HG03039 (cell line): ENCODE measurements at regions not wholly inside any gene's neighbourhood (a gene's known extent, or its start where the extent isn't known, plus 50 kb on each side); places are given as distances from the start of the nearest gene placed in this dataset.

Experiments used
- ATAC-seq: cut with Tn5 transposase; IDR thresholded peaks from one replicate; pipeline ENCODE4 v1.9.1; 2021; ENCODE audit warnings: mild to moderate bottlenecking, moderate library complexity; ENCODE audit not compliant: unreplicated experiment

DNA sequence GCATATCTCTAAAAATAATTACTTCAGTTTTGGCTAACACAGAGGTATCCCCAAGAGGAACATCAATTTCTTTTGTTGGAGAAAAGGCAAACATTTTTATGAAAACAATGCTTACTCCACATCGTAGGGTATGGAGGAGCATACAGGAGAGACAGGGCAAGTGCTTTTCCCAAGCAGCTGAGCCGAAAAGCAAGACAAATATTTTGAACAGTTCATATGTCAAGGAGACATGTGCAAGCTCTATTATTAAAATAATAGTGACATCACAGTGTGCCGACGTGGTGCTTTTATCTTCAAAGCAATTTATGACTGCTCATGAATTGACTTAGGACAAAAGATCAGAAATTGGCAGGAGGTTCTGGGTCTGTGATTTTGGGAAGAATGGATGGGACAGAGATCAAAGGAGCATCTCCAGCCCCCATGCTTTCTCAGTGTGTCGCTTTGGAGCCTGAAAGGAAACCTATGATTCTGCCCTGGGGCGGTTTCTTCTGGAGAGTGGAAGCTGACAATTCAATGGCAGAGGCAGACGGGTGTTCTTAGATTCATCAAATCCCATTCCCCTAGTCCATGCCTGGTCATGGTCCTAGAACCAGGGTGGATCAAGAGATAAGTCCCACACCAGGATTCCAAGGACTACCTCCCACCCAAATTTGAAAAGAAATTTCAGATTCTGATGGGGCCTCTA lies 97.1 kb downstream of the JCAD start:
- no peak for ATAC-seq

DNA sequence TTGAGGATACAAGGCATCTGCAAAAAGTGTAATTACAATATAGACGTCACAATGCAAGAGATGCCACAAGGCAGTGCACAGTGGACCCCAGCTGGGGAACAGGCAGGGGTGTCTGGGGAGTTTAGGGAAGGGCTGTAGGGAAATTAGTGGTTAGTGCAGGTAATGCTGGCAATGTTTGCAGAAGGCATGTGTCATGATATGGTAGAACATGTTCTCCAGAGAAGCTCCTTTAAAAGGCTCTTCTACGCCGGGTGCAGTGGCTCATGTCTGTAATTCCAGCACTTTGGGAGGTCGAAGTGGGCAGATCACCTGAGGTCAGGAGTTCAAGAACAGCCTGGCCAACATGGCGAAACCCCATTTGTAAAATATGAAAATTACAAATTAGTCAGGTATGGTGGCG lies 98.0 kb downstream of the JCAD start:
- no peak for ATAC-seq

- ATAC-seq, result no peak
These were observed 99.1 kb downstream of the JCAD start for GRCh38 chr10:29960261-29960660.

DNA sequence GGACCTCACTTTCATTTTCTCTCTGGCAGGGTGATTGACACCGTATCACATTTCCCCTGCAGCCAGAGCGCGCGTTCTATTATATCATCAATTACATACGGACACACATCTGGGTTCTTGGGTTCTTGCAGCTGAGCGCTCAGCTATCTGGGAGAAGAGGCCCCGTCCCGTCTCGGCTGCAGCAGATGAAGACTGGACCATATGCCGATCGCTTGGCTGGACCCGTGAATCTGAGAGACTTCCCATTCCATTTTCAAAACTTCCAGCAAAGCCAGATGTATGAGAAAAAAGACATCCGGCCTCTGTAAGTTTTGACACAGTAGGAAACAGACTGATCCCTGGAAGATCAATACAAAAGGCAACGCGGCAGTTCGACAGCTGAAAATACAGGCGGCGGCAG lies 99.8 kb downstream of the JCAD start:
- no peak for ATAC-seq

GRCh38 chr10:29958440-29958839 lies 100.9 kb downstream of the JCAD start:
- no peak for ATAC-seq

- no peak for ATAC-seq
These were observed 101.5 kb downstream of the JCAD start for GRCh38 chr10:29957907-29958331.

DNA sequence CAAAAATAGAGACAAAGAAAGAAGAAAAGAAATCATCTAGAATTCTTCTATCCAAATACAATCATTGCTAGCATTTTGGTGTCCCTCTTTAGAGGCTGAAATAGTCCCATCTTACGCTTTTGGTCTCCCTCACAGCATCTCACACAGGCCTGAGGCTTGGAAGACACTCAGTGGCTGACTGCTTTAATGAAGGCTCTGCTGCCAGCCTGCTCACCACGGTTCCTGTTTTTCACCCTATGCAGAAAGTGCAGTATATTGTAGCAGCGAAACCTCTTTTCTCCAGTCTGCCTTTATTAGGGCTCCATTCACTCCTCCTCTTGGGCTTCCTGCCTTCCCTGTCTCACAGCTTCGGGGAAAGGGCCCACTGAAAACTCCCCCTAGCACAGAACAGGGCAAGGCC lies 102.2 kb downstream of the JCAD start:
- ATAC-seq, result no peak

- ATAC-seq, result no peak
These were observed 103.0 kb downstream of the JCAD start for GRCh38 chr10:29956335-29956924.

GRCh38 chr10:29955329-29955935 lies 104.0 kb downstream of the JCAD start:
- no peak for ATAC-seq

GRCh38 chr10:29951441-29951931 lies 107.9 kb downstream of the JCAD start:
- no peak for ATAC-seq

GRCh38 chr10:29950391-29950790 lies 109.0 kb downstream of the JCAD start:
- no peak for ATAC-seq

DNA sequence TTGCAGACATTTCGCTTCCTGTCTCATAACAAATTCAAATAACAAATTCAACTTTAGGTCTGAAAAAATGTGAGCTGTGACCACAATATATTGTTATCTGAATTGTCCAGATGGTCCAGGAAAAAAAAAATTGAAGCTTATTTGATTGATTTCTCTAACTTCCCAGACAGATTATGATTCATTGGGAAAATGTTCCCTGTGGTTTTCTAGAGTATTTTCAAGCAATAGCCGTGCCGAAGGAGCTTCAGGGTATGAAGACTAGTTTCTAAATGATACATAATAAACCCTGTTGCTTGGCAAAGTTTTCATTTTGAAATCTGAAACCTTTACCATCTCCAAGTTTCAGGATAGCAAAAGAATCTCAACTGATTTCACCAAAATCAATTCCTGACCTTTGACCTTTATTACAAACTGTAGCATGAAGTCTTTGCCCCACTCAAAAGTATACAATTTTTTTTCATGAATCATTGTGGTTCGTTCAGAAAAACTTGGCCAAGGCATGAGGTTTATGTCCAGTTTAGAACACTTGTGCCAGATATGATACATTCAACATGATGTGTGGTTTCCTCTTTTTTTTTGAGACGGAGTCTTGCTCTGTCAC lies 109.9 kb downstream of the JCAD start:
- no peak for ATAC-seq

- ATAC-seq, result no peak
These were observed 110.5 kb downstream of the JCAD start for GRCh38 chr10:29948881-29949355.

GRCh38 chr10:29947701-29948060 lies 111.7 kb downstream of the JCAD start:
- ATAC-seq, result no peak

DNA sequence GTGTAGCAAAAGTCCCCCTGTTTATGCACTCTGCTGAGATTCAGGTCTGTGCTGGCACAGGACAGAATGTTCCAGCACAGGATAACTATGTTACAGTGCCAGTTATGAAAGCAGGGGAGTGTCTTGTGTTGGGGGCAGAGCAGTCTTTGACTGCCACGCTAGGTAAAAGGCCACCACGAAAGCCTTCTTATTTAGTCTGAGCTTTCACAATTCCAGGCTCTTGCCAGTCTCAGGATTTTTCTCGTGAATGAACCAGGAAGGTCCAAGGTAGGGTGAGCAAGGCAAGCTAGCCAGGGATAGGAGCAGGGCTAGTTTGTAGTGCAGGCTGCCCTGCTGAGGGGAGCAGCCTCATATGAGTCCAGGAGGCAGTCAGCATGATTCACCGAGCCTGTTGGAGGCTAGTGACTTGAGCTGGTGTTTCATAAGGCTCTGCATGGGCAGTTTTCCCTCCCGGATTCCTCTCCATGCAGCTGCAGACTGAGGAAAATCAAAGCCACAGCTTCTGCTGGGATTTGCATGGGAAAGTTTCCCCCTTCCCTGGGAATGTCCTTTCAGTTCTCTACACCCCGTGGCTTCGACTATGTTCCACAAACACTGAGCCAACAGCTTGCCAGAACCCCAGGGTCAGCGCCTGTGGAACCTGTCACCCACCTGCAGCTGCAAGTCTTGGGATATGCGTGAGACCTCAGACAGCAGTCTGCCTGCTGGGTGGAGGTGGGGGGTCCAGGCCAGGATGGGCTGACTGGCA lies 112.3 kb downstream of the JCAD start:
- ATAC-seq, result no peak

DNA sequence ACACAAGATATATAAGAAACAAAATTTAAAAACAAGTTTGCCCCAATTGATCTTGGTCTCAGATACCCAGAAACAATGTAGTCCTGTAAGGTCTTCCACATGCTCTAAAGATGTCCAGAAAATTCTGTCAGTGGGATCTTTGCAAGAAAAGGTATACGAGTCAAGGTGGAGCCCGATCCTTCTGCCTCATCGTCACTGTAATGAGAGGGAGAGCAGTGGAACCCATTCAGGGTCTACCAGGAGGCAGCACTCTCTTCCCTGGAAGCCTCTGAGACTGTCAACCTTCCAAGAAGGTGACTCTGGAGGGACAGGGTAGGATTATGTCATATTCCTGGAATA lies 112.8 kb downstream of the JCAD start:
- no peak for ATAC-seq

DNA sequence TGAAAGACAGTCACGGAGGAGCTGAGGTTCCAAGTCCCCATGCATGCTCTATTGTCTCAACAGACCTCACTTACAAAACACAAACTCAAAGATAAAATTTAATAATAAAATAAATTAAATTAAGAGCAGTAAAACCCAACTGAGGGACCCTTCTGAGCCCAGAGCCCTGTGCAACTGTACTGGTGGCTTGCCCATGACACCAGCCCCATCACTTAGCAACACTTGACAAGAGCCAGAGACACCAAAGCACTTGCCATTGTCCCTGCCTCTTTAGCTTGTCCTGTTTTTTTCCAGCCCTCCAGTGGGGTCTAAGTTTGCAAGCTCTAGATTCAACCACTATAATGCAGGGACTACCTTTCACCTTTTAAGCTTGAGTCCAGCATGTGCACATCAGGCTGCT lies 117.9 kb downstream of the JCAD start:
- no peak for ATAC-seq

GRCh38 chr10:29932991-29933390 lies 126.4 kb downstream of the JCAD start:
- ATAC-seq, result no peak

DNA sequence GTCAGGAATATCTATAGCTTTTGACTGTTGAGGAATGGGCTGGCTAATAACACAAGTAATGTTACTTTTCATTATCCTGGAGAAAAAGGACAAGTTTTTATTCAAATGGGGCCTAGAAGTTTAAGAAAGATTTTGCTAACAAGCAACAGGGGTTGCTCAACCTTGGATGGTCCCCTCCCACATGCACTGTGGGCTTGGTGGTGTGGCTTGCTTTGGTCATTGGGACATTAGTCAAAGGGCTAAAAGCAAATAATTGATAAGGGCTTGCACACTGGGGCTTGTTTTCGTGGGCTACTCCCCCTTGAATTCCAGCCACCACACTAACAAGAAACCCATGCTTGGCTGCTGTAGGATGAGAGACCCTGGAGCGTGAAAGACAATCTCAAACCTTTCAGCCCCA lies 127.6 kb downstream of the JCAD start:
- ATAC-seq, result no peak

GRCh38 chr10:29929006-29929405 lies 130.4 kb downstream of the JCAD start:
- ATAC-seq, result no peak

- ATAC-seq, result no peak
These were observed 132.7 kb downstream of the JCAD start for GRCh38 chr10:29926693-29927048.
